ENCODE measurements at regions not wholly inside any gene's neighbourhood (a gene's known extent, or its start where the extent isn't known, plus 50 kb on each side); places are given as distances from the start of the nearest gene placed in this dataset.

DNA sequence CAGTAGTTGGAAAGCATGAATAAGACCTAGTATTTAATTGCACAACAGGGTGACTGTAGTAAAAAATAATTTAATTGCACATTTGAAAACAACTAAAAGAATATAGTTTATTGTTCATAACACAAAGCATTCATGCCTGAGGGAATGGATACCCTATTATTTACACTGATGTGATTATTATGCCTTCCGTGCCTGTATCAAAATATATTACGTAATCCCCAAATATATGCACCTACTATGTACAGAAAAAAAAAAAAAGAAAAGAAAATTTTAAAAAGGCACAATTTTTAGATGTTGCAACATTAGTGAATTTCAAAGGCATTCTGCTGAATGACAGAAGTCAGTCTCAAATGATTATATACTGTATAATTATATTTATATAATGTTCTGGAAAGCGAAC, 647.2 kb upstream of the BCHE start:
- H3K27ac Mint-ChIP-seq, result no peak overlapping the region
- no peak overlapping the region for H2AFZ ChIP-seq (ENCODE audit: insufficient read depth, low read depth, low read length, poor library complexity, severe bottlenecking)
- DNase-seq, result no peak
- no peaks in the 10 kb centered on the region for H3K79me2 ChIP-seq (ENCODE audit: insufficient read depth, low read length)
- no peaks in the 10 kb centered on the region for H4K20me1 ChIP-seq (ENCODE audit: insufficient read depth, low read length)
- H3K9ac ChIP-seq (ENCODE audit: insufficient read depth, low read length, poor library complexity, severe bottlenecking), result no peak overlapping the region
- no peak overlapping the region for H3K4me3 ChIP-seq (replicated peaks in 1 of 3; ENCODE audit: low read depth in 2 of 3, low read length in 3 of 3)
- peaks cover 0 to 3% (median 0%) of the 10 kb centered on the region in 3 donors for H3K27me3 Mint-ChIP-seq (ENCODE audit: low read depth in 3 of 3)
- TF ChIP-seq, protein P1, sequence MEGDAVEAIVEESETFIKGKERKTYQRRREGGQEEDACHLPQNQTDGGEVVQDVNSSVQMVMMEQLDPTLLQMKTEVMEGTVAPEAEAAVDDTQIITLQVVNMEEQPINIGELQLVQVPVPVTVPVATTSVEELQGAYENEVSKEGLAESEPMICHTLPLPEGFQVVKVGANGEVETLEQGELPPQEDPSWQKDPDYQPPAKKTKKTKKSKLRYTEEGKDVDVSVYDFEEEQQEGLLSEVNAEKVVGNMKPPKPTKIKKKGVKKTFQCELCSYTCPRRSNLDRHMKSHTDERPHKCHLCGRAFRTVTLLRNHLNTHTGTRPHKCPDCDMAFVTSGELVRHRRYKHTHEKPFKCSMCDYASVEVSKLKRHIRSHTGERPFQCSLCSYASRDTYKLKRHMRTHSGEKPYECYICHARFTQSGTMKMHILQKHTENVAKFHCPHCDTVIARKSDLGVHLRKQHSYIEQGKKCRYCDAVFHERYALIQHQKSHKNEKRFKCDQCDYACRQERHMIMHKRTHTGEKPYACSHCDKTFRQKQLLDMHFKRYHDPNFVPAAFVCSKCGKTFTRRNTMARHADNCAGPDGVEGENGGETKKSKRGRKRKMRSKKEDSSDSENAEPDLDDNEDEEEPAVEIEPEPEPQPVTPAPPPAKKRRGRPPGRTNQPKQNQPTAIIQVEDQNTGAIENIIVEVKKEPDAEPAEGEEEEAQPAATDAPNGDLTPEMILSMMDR (IDR thresholded peaks at IDR 0.05), result no peak
- no peak overlapping the region for H3K4me2 ChIP-seq (replicated peaks; ENCODE audit: extremely low read depth, low read length, poor library complexity, severe bottlenecking)
- H3K36me3 ChIP-seq (replicated peaks in 1 of 2; ENCODE audit: control insufficient read depth in 1 of 2, insufficient read depth in 2 of 2, low read length in 2 of 2), result no peaks in the 10 kb centered on the region
- no CpG with 5 or more reads among the region's 3 CpGs for WGBS (ENCODE audit: insufficient coverage)
- H3K4me1 Mint-ChIP-seq, result no peaks in the 10 kb centered on the region
- H3K27me3 ChIP-seq (ENCODE audit: control insufficient read depth in 2 of 2, insufficient read depth in 2 of 2, low read length in 2 of 2), result no peaks in the 10 kb centered on the region
- H3K4me3 Mint-ChIP-seq, result no peak overlapping the region
- peaks cover 0 to 4% (median 0%) of the 10 kb centered on the region in 7 donors for H3K9me3 Mint-ChIP-seq
- H3K27ac ChIP-seq (ENCODE audit: low read depth in 1 of 2, low read length in 2 of 2), result no peak overlapping the region
- H3K4me1 ChIP-seq (ENCODE audit: control insufficient read depth in 1 of 2, insufficient read depth in 2 of 2, low read length in 2 of 2), result no peaks in the 10 kb centered on the region
- intact Hi-C loops (cut with micrococcal nuclease), result no loop called here
- H3K36me3 Mint-ChIP-seq, result no peaks in the 10 kb centered on the region
- H3K9me3 ChIP-seq (replicated peaks in 1 of 2; ENCODE audit: control insufficient read depth in 1 of 2, insufficient read depth in 1 of 2, low read length in 2 of 2), result peaks cover 0 to 11% of the 10 kb centered on the region in 2 donors

DNA sequence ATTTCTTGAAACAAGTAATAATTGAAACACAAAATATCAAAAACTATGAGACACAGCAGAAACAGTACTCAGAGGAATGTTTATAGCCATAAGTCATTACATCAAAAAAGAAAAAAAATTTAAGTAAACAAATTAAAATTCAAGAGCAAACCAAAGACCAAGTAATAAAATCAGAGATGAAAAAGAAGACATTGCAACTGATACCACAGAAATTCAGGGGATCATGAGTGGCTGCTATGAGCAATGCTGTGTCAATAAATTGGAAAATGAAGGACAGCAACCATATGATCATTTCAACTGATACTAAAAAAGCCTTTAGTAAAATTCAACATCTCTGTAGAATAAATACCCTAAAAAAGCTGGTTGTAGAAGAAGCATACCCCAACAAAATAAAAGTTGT, 644.1 kb upstream of the BCHE start:
- no peak overlapping the region for H2AFZ ChIP-seq (ENCODE audit: insufficient read depth, low read depth, low read length, poor library complexity, severe bottlenecking)
- no peak overlapping the region for H3K4me2 ChIP-seq (replicated peaks; ENCODE audit: extremely low read depth, low read length, poor library complexity, severe bottlenecking)
- Mint-ChIP-seq H3K27ac (no peak overlapping the region), H3K4me1 (no peaks in the 10 kb centered on the region), H3K9me3 (peaks cover 0 to 8% (median 4%) of the 10 kb centered on the region in 7 donors), H3K4me3 (no peak overlapping the region), H3K36me3 (no peaks in the 10 kb centered on the region), H3K27me3 (ENCODE audit: low read depth in 3 of 3) (peaks cover 0 to 3% (median 0%) of the 10 kb centered on the region in 3 donors)
- H3K27ac ChIP-seq (ENCODE audit: low read depth in 1 of 2, low read length in 2 of 2), result no peak overlapping the region
- peaks cover 0 to 9% of the 10 kb centered on the region in 2 donors for H3K9me3 ChIP-seq (replicated peaks in 1 of 2; ENCODE audit: control insufficient read depth in 1 of 2, insufficient read depth in 1 of 2, low read length in 2 of 2)
- DNase-seq, result no peak
- H3K27me3 ChIP-seq (ENCODE audit: control insufficient read depth in 2 of 2, insufficient read depth in 2 of 2, low read length in 2 of 2), result no peaks in the 10 kb centered on the region
- H3K4me3 ChIP-seq (replicated peaks in 1 of 3; ENCODE audit: low read depth in 2 of 3, low read length in 3 of 3), result no peak overlapping the region
- no peaks in the 10 kb centered on the region for H3K4me1 ChIP-seq (ENCODE audit: control insufficient read depth in 1 of 2, insufficient read depth in 2 of 2, low read length in 2 of 2)
- intact Hi-C loops (cut with micrococcal nuclease), result no loop called here
- no peaks in the 10 kb centered on the region for H3K36me3 ChIP-seq (replicated peaks in 1 of 2; ENCODE audit: control insufficient read depth in 1 of 2, insufficient read depth in 2 of 2, low read length in 2 of 2)
- H3K79me2 ChIP-seq (ENCODE audit: insufficient read depth, low read length), result no peaks in the 10 kb centered on the region
- TF ChIP-seq, protein P1 (IDR thresholded peaks at IDR 0.05), result no peak
- no peak overlapping the region for H3K9ac ChIP-seq (ENCODE audit: insufficient read depth, low read length, poor library complexity, severe bottlenecking)
- no peaks in the 10 kb centered on the region for H4K20me1 ChIP-seq (ENCODE audit: insufficient read depth, low read length)

All from CD14-positive monocyte (primary cell).